Left ventricle myocardium inferior (tissue), 1 donor: ENCODE measurements at regions not wholly inside any gene's neighbourhood (a gene's known extent, or its start where the extent isn't known, plus 50 kb on each side); places are given as distances from the start of the nearest gene placed in this dataset.

Experiments used
- DNase-seq: peaks from one replicate; pipeline ENCODE4 v3.0.0-alpha.2; 2020
- H3K27ac ChIP-seq: fragments of 200-600 bp; replicated peaks from 2 replicates; pipeline ENCODE4 v1.8.0; 2021
- H3K27me3 ChIP-seq: fragments of 200-600 bp; 2 replicates; pipeline ENCODE4 v1.8.0; 2021; ENCODE audit warnings: low read depth
- H3K36me3 ChIP-seq: fragments of 200-600 bp; 2 replicates; pipeline ENCODE4 v1.8.0; 2021
- H3K4me1 ChIP-seq: fragments of 200-600 bp; 2 replicates; pipeline ENCODE4 v1.8.0; 2021
- H3K4me3 ChIP-seq: fragments of 200-600 bp; 2 replicates; pipeline ENCODE4 v1.8.0; 2021; ENCODE audit warnings: mild to moderate bottlenecking, moderate library complexity
- H3K9me3 ChIP-seq: fragments of 200-600 bp; replicated peaks from 2 replicates; pipeline ENCODE4 v1.8.0; 2021
- CTCF ChIP-seq: fragments of 200-600 bp; IDR thresholded peaks from 2 replicates; pipeline ENCODE4 v1.8.0; 2021; ENCODE audit warnings: antibody characterized with exemption, mild to moderate bottlenecking, borderline replicate concordance
- intact Hi-C: fragments of 100-400 bp; cut with micrococcal nuclease; formaldehyde crosslinking; loops from one replicate; pipeline ENCODE4 v1.11.0; 2022
- donor health status: DM: no; HTN: yes; CAD: no; lungs with severe emphysema.

- no peaks in the 10 kb centered on the region for H3K4me1 ChIP-seq
- intact Hi-C loops, result no loop called here
- TF ChIP-seq CTCF, result no peak
- H3K36me3 ChIP-seq, result no peaks in the 10 kb centered on the region
- H3K27ac ChIP-seq, result no peak overlapping the region
- no peak overlapping the region for H3K4me3 ChIP-seq
- DNase-seq, result no peak
- no peaks in the 10 kb centered on the region for H3K9me3 ChIP-seq
- H3K27me3 ChIP-seq, result no peaks in the 10 kb centered on the region
Observed at GRCh38 chr12:59839514-59839913, 243.7 kb downstream of the SLC16A7 start.

- no peaks in the 10 kb centered on the region for H3K9me3 ChIP-seq
- no peaks in the 10 kb centered on the region for H3K36me3 ChIP-seq
- no peak overlapping the region for H3K4me3 ChIP-seq
- intact Hi-C loops, result no loop called here
- no peaks in the 10 kb centered on the region for H3K4me1 ChIP-seq
- H3K27ac ChIP-seq, result no peak overlapping the region
- no peaks in the 10 kb centered on the region for H3K27me3 ChIP-seq
- DNase-seq, result no peak
- no peak for TF ChIP-seq CTCF
Observed at GRCh38 chr12:59843260-59843843, 247.5 kb downstream of the SLC16A7 start.

- H3K4me3 ChIP-seq, result no peak overlapping the region
- H3K9me3 ChIP-seq, result no peaks in the 10 kb centered on the region
- no peaks in the 10 kb centered on the region for H3K27me3 ChIP-seq
- no peaks in the 10 kb centered on the region for H3K4me1 ChIP-seq
- intact Hi-C loops, result no loop called here
- no peak for TF ChIP-seq CTCF
- H3K27ac ChIP-seq, result no peak overlapping the region
- DNase-seq, result no peak
- no peaks in the 10 kb centered on the region for H3K36me3 ChIP-seq
Observed at GRCh38 chr12:59844750-59845149, 248.9 kb downstream of the SLC16A7 start.

- H3K27ac ChIP-seq, result no peak overlapping the region
- H3K27me3 ChIP-seq, result no peaks in the 10 kb centered on the region
- DNase-seq, result no peak
- no peaks in the 10 kb centered on the region for H3K36me3 ChIP-seq
- intact Hi-C loops, result no loop called here
- H3K4me1 ChIP-seq, result no peaks in the 10 kb centered on the region
- H3K9me3 ChIP-seq, result peaks cover 3% of the 10 kb centered on the region
- H3K4me3 ChIP-seq, result no peak overlapping the region
- no peak for TF ChIP-seq CTCF
Observed at GRCh38 chr12:59845293-59845692, 249.5 kb downstream of the SLC16A7 start.

- Histone ChIP-seq H3K4me1 (no peaks in the 10 kb centered on the region), H3K4me3 (no peak overlapping the region), H3K9me3 (peaks cover 3% of the 10 kb centered on the region), H3K27me3 (no peaks in the 10 kb centered on the region), H3K36me3 (no peaks in the 10 kb centered on the region), H3K27ac (no peak overlapping the region)
- no peak for DNase-seq
- TF ChIP-seq CTCF, result no peak
- intact Hi-C loops, result no loop called here
Observed at GRCh38 chr12:59847127-59847526, 251.3 kb downstream of the SLC16A7 start.
